Iris pigment epithelial cell (primary cell): ENCODE measurements at regions not wholly inside any gene's neighbourhood (a gene's known extent, or its start where the extent isn't known, plus 50 kb on each side); places are given as distances from the start of the nearest gene placed in this dataset.

Experiments used
- DNase-seq: peaks from one replicate; pipeline ENCODE4 v3.0.0-alpha.2; 2011; ENCODE audit warnings: low read depth

DNA sequence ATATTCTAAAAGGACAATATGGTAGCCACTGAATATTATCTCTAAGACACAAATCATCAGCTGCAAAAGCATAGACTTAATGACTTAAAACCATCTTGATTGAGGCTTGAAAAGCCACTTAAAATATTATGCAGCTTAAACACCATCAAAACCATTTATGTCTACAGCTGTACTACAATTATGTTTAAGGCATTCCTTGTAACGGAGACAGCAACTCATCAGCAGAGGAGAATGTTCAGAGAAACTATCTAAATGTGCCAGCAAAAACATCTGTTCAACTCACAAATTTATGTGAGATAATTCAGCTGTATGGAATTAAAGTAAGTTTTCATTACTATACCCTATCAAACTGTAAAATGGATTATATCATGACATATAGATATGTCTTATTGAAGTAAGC lies 147.9 kb upstream of the CTSO start:
- no peak for DNase-seq

DNA sequence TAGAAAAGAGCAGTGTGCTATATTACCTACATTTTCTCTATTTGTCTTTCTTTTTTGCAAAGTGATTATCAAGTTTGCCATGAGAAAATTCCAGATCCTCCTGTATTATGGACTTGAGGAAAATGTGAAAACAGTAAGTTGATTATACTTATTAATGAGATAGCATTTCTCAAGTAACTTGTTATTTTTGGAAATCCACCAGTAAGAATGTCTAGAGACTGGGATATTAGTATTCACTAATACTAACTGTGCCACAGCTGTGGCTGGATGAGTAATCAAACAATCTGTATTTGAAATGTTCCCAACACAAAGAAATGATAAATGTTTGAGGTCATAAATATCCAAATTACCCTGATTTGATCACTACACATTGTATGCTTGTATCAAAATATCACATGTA lies 147.0 kb upstream of the CTSO start:
- peak; percentile 48 for DNase-seq

DNA sequence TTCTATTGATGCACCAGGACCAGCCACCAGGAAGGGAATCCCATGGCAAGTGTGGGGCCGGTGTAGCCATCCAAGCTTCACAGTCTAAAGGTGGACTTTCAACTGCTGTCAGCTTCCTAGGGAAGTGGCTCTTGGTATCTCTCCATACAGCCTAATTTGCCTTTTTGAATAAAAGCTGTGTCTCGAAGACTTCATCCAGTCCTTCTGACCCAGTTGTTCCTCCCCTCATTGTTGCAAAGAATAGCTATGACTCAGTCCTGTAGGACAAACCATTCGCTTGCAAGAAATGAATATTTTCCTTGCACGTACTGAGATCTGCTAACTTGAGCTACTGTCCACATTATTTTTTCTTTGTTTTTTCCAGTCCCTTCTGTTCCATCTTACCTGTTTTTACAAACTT lies 145.1 kb upstream of the CTSO start:
- peak; percentile 28 for DNase-seq

DNA sequence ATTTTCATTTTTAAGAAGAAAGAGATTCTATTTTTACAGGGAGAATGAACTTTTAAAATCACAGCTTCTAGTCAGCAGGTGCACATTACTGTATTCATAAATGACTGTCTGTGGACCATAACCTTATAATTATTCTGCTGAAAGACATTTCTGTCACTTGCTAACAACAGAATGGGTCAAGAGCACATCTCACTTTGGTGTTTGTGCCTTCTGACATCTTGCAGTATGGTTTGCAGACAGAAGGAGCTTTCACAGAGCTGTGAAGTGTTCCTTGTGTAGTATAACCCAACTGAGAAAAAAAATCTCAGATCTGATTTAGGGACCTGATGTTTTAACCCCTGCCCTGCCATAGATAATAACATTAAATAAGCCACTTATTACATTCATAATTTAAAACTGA lies 131.4 kb upstream of the CTSO start:
- no peak for DNase-seq

DNA sequence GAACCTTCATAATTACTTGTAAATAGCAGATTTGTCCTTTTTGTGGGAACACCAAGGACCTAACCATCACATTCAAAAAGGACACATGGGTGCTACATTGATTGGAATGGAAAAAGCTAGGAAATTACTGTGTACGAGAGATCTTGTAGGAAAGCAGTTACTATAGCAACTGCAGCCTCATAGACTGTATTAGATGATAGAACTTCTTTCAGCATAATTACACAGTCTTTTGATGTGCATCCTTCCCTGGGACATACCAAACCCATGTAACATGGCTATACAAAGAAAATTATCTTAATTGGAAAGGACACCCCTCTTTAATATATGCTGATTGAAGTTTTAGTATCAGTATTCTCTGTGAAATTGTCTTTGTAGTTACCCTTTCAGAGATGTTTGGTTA lies 130.7 kb upstream of the CTSO start:
- no peak for DNase-seq

DNA sequence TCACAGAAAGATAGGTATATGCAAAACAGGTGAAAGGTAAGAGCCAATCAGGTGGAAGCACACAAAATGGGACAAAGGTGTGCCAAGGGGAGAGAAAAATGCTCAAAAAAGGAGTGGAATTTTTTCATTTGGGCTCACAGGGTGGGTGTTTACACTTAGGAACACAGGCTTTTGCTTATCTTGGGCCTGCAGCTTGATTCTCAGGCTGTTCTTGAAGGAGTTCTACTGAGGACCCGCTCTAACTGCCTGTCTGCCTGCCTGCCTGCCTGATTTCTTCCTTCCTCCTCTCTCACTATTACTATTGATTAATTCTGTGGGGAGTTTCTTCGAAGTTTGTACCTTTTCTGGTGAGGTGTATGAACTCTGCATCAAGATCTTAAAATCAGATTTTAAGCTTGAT lies 120.3 kb upstream of the CTSO start:
- DNase-seq: no peak

DNA sequence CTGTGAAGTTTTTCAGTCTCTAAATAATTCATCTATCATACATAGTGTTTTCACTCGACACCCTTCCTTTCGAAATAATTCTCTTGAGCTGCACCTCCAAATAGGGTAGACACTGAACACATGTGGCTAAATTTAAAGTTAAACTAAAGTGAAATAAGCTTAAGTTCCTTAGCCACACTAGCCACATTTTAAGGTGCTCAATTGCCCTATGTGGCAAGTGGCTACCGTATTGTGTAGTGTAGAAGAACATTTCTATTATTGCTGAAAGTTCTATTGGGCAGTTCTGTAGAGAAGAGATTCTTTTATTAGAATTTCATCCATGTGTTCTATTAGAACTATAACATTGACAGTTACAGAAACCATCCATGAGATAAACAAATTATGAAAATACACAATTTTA lies 107.0 kb upstream of the CTSO start:
- DNase-seq: no peak

DNA sequence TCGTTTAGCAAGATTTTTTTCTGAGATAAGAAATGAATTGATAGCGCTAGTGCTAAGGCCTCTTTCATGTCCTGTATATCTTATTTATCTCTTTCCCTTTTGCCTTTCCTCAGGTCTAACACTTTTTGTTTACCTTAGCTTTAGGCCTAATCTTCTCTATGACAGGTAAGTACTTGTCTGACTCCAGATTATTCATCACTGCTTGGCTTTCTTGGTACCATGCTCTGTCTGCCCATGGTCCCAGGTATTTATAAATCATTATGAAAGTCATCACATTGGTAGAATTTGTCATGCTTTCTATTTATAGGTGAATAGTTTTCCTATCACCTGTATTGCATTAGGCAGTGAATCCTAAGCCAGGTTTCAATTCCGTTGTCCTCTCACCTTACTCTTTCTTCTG lies 99.5 kb upstream of the CTSO start:
- no peak for DNase-seq

DNA sequence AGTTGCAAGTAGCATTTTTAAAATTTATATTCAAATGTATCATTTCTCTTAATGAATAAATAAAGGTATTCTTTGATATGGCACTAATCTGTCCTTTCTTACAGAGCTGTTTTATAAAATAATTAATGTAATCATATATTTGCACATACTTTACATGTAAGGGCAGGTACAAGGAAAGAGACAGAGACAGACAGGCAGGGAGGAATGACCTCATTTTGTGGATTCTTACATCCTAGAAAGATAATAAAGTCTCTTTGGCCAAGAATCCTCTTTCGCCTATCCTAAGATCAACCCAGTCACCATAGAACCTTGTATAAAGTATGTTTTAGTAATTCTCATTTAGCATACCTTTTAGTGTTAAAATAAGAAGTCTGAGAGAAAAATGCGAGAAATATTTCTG lies 98.5 kb upstream of the CTSO start:
- DNase-seq: no peak

DNA sequence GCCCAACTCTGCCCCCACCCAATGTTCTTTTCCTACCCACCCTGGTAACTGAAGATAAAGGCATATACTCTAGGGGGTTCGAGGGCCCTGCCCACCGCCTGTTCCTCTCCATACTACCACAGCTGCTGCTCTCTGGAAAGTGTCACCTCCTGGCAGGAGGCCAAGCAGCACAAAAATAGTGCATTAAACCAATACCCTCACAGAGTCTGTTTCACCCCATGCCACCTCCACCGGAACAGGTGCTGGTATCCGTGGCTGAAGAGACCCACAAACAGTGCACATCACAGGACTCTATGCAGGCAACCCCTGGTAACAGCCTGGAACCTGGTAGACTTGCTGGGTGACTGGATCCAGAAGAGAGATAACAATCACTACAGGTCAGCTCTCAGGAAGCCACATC lies 85.1 kb upstream of the CTSO start:
- DNase-seq: no peak

DNA sequence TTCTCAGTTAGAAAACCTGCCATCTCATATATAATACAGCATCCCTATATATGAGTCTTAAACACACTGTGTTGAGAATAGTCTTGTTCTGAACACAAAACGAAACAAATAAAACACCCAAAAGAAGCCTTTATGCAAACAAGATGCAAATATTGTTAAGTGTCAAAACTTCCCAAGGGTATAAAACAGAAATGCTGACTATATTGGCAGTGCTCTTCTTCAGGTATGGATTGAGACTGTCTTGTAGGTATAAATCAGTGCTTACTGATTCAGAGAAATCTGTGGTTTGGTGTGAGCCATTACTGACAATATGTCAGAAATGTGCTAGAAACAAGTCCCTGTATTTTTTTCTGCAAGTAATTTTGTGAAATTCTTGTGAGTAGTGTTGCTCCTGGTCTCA lies 82.8 kb upstream of the CTSO start:
- no peak for DNase-seq

DNA sequence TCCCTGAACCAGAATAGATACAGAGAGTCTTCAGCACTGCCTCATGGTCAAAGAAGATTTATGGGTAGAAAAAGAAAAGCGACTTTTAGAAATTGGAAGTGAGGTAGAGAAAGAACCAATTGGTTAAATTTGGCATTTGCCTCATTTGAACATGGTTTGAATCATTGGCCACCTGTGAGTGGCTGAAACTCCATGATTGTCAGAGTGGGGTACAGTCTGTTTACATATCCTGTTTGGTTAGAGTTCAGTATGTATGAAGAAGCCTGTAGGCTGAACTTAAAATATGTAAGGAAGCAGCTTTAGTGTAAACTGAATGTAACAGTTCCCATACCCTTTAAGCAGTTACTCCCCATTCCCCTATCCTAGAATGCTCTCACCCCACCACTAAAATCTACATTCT lies 76.0 kb upstream of the CTSO start:
- no peak for DNase-seq

DNA sequence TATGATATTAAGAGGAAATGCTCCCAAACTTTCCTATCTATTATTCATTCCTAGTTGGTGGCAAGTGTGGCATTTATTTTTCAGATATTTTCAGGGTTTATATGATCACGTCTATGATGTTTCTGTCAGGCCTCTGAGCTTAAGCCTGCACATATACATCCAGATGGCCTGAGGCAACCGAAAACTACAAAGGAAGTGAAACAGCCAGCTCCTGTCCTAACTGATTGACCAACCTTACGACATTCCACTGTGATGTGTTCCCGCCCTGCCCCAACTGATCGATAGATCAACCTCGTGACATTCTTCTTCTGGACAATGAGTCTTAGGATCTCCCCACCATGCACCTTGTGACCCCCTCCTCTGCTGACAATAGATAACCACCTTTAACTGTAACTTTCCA lies 67.6 kb upstream of the CTSO start:
- no peak for DNase-seq

DNA sequence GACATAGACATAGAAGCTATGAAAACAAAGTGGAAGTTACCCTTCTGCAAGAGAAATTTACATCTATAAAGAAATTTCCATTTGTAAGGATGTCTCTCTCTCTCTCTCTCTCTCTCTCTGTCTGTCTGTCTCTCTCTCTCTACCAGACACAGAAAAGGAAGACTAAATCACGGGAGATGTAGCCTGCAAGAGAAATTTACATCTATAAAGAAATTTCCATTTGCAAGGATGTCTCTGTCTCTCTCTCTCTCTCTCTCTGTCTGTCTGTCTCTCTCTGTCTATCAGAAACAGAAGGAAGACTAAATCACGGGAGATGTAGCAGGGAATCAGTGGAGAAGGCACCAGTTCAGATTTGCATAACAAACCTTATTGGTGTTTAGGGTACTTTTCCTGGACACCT lies 65.6 kb upstream of the CTSO start:
- DNase-seq: no peak

DNA sequence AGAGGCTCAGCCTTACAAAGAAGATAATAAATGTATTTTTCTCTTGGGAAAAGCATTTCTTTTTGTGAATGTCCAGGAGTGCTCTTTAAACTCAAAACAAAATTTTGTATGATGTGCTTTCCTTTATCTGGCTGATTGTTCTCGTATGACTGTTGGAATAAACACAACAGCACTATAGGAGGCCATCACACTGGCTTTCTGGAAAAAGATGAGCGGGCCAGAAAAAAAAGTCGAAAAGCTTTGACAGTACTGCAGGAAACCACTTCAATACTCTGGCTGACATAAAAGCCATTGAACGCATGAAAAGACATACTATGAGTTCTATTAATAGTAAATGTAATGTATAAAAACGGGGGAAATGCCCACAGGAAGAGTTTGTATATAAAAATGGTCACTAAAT lies 64.7 kb upstream of the CTSO start:
- DNase-seq: no peak

DNA sequence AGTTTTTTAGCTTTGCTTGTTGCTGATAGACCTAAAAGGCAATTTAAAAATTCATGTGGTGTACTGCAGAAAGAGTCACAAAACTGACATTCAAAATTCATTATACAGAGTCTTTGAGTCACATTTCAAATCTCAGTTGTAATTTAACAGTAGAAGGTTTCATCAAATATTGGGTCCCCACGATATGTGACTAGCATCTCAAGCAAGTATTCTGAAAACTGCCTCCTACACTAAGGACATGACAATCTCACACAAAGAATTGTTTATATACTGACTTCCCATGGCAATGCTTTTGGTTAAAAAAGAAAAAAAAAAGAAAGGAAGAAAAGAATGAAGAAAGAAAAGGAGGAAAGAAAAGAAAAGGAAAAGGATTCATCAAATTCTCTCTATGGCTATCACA lies 62.1 kb upstream of the CTSO start:
- no peak for DNase-seq

DNA sequence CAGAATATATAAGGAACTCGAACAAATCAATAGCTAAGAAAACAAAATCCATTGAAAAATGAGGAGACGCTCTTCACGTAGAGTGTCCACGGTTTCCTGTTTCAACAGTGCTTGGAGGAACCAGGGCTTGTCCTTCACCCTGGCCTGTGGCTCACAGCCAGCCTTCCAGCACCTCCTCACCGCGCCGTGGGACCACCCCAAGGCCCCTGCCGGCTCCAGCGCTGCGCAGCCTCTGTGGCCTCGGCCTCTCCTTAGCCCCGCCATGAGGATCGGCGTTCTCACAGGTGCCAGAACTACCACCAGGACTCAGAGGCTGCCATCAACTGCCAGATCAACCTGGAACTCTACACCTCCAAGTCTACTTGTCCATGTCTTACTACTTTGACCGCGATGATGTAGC lies 52.5 kb upstream of the CTSO start:
- DNase-seq: no peak
